Lower leg skin (tissue), 3 donors: ENCODE measurements at regions not wholly inside any gene's neighbourhood (a gene's known extent, or its start where the extent isn't known, plus 50 kb on each side); places are given as distances from the start of the nearest gene placed in this dataset.

ENCODE experiments used
- CTCF ChIP-seq, 3 donors: fragments of 450-650 bp; IDR thresholded peaks; one replicate each; pipeline ENCODE4 v1.5.1; 2016; ENCODE audit warnings: antibody characterized with exemption in 3 of 3, mild to moderate bottlenecking in 3 of 3, moderate library complexity in 2 of 3
- POLR2A ChIP-seq, 2 donors: fragments of 450-650 bp; IDR thresholded peaks; one replicate each; pipeline ENCODE4 v1.6.1; 2016 to 2017; ENCODE audit warnings: antibody characterized with exemption in 2 of 2, mild to moderate bottlenecking in 1 of 2, moderate library complexity in 1 of 2

GRCh38 chr16:73193464-73193863 lies 145.5 kb upstream of the ZFHX3 start:
- TF ChIP-seq POLR2A (IDR thresholded peaks at IDR 0.05) (no peak), CTCF (IDR thresholded peaks at IDR 0.05) (no peak)
